Upper lobe of left lung (tissue), 4 donors: ENCODE measurements at regions not wholly inside any gene's neighbourhood (a gene's known extent, or its start where the extent isn't known, plus 50 kb on each side); places are given as distances from the start of the nearest gene placed in this dataset.

Source experiments
- CTCF ChIP-seq, 6 experiments: fragments of 450-650 bp in 4 of 6; fragments of 200-600 bp in 2 of 6; sonication (generic) in 2 of 6; IDR thresholded peaks; one replicate each; pipeline ENCODE4 v1.5.1; 2016 to 2019; ENCODE audit warnings: antibody characterized with exemption in 6 of 6
- POLR2AphosphoS5 ChIP-seq, 2 donors: sonication (generic); formaldehyde crosslinking; IDR thresholded peaks; one replicate each; pipeline ENCODE4 v1.5.1; 2017; ENCODE audit warnings: antibody characterized with exemption in 2 of 2

GRCh38 chr3:36653095-36653494 is 111.3 kb downstream of the DCLK3 start:
- no peak for TF ChIP-seq CTCF (IDR thresholded peaks at IDR 0.05)
- TF ChIP-seq POLR2AphosphoS5 (IDR thresholded peaks at IDR 0.05) = no peak
